ENCODE measurements at regions not wholly inside any gene's neighbourhood (a gene's known extent, or its start where the extent isn't known, plus 50 kb on each side); places are given as distances from the start of the nearest gene placed in this dataset.
"Not testable (repeated sequence)": the region's sequence is repeated elsewhere in the genome, so short reads cannot be mapped to it uniquely, and the experiment has no call there.

DNA sequence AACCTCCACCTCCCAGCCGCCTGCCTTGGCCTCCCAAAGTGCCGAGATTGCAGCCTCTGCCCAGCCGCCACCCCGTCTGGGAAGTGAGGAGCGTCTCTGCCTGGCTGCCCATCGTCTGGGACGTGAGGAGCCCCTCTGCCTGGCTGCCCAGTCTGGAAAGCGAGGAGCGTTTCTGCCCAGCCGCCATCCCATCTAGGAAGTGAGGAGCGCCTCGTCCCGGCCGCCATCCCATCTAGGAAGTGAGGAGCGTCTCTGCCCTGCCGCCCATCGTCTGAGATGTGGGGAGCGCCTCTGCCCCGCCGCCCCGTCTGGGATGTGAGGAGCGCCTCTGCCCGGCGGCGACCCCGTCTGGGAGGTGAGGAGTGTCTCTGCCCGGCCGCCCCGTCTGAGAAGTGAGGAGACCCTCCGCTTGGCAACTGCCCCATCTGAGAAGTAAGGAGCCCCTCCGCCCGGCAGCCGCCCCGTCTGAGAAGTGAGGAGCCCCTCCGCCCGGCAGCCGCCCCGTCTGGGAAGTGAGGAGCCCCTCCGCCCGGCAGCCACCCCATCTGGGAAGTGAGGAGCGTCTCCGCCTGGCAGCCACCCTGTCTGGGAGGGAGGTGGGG is 175.8 kb upstream of the CRIM1 start:
- not testable (repeated sequence) for H3K27ac ChIP-seq (ENCODE audit: low read length); H3K9ac ChIP-seq (ENCODE audit: low read depth, low read length)

GRCh38 chr2:36178384-36178783 is 177.2 kb upstream of the CRIM1 start:
- no peaks in the 10 kb centered on the region for H3K27me3 ChIP-seq (ENCODE audit: insufficient read depth, low read length)
- no peaks in the 10 kb centered on the region for H3K4me1 ChIP-seq (ENCODE audit: insufficient read depth, low read length)
- H3K9ac ChIP-seq (ENCODE audit: low read depth, low read length) = no peak overlapping the region
- no peak overlapping the region for H3K27ac ChIP-seq (ENCODE audit: low read length)
- H3K36me3 ChIP-seq (ENCODE audit: insufficient read depth, low read depth, low read length) = no peaks in the 10 kb centered on the region
- no peaks in the 10 kb centered on the region; the same call in 1 of the 2 replicates for H3K9me3 ChIP-seq (ENCODE audit: insufficient read depth, low read depth, low read length)
- H3K4me3 ChIP-seq (ENCODE audit: low read length) = no peak overlapping the region

More for the DNA sequence above, 175.8 kb upstream of the CRIM1 start:
- not testable (repeated sequence) for H3K4me1 ChIP-seq (ENCODE audit: insufficient read depth, low read length); H3K27me3 ChIP-seq (ENCODE audit: insufficient read depth, low read length); H3K4me3 ChIP-seq (ENCODE audit: low read length); H3K36me3 ChIP-seq (ENCODE audit: insufficient read depth, low read depth, low read length); H3K9me3 ChIP-seq (ENCODE audit: insufficient read depth, low read depth, low read length)

DNA sequence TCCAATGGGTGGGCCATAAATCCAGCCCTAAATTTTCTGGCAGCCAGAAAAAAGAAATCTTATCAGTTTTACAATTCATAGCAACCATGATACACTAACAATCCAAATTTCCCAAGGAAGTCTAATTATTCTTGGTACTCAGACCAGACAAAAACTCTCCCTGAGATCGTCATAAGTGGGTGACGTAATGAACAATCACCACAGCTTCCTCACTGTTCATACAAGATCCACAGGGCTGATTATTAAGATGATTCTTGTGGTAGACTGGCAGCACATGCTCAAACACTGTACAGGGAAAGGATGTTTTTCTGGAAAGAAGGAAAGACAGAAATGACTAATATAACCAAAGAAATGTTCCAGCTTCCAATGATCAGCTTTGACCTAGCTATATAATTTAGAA is 178.3 kb upstream of the CRIM1 start:
- H3K4me3 ChIP-seq (ENCODE audit: low read length) = no peak overlapping the region
- no peak overlapping the region for H3K9ac ChIP-seq (ENCODE audit: low read depth, low read length)
- no peaks in the 10 kb centered on the region; the same call in 1 of the 2 replicates for H3K9me3 ChIP-seq (ENCODE audit: insufficient read depth, low read depth, low read length)
- no peak overlapping the region for H3K27ac ChIP-seq (ENCODE audit: low read length)
- H3K27me3 ChIP-seq (ENCODE audit: insufficient read depth, low read length) = no peaks in the 10 kb centered on the region
- no peaks in the 10 kb centered on the region for H3K4me1 ChIP-seq (ENCODE audit: insufficient read depth, low read length)
- H3K36me3 ChIP-seq (ENCODE audit: insufficient read depth, low read depth, low read length) = no peaks in the 10 kb centered on the region

DNA sequence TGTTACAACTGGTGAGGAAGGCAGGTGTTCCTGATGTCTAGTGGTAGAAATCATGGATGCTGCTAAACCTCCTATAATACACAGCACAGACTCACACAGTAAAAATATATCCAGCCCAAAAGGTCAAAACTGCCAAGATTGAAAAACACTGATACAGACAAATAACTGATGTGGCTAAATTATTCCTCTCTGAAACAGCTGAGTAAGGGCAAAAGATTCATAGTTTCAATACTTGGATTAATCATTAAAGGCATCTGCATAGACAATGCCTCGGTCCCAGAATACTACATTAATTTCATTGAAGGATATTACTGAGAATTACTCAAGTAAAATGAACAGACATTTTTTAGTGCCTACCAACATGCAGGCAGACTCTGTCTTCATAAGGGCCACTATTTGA is 180.7 kb upstream of the CRIM1 start:
- no peaks in the 10 kb centered on the region for H3K4me1 ChIP-seq (ENCODE audit: insufficient read depth, low read length)

GRCh38 chr2:36173760-36174404 is 181.7 kb upstream of the CRIM1 start:
- no peaks in the 10 kb centered on the region for H3K27me3 ChIP-seq (ENCODE audit: insufficient read depth, low read length)
- H3K9me3 ChIP-seq (ENCODE audit: insufficient read depth, low read depth, low read length) = no peaks in the 10 kb centered on the region
- no peak overlapping the region for H3K9ac ChIP-seq (ENCODE audit: low read depth, low read length)
- H3K27ac ChIP-seq (ENCODE audit: low read length) = no peak overlapping the region
- no peak overlapping the region for H3K4me3 ChIP-seq (ENCODE audit: low read length)
- H3K4me1 ChIP-seq (ENCODE audit: insufficient read depth, low read length) = no peaks in the 10 kb centered on the region
- H3K36me3 ChIP-seq (ENCODE audit: insufficient read depth, low read depth, low read length) = no peaks in the 10 kb centered on the region

More for the DNA sequence above, 180.7 kb upstream of the CRIM1 start:
- Histone ChIP-seq H3K9ac (ENCODE audit: low read depth, low read length) (no peak overlapping the region), H3K4me3 (ENCODE audit: low read length) (no peak overlapping the region), H3K36me3 (ENCODE audit: insufficient read depth, low read depth, low read length) (no peaks in the 10 kb centered on the region), H3K9me3 (ENCODE audit: insufficient read depth, low read depth, low read length) (no peaks in the 10 kb centered on the region), H3K27ac (ENCODE audit: low read length) (no peak overlapping the region), H3K27me3 (ENCODE audit: insufficient read depth, low read length) (no peaks in the 10 kb centered on the region)

GRCh38 chr2:36172824-36173223 is 182.8 kb upstream of the CRIM1 start:
- no peaks in the 10 kb centered on the region for H3K9me3 ChIP-seq (ENCODE audit: insufficient read depth, low read depth, low read length)
- H3K36me3 ChIP-seq (ENCODE audit: insufficient read depth, low read depth, low read length) = no peaks in the 10 kb centered on the region
- H3K9ac ChIP-seq (ENCODE audit: low read depth, low read length) = no peak overlapping the region
- H3K4me1 ChIP-seq (ENCODE audit: insufficient read depth, low read length) = no peaks in the 10 kb centered on the region
- no peak overlapping the region for H3K27ac ChIP-seq (ENCODE audit: low read length)
- H3K27me3 ChIP-seq (ENCODE audit: insufficient read depth, low read length) = no peaks in the 10 kb centered on the region
- H3K4me3 ChIP-seq (ENCODE audit: low read length) = no peak overlapping the region

- Histone ChIP-seq H3K4me3 (ENCODE audit: low read length) (no peak overlapping the region), H3K4me1 (ENCODE audit: insufficient read depth, low read length) (no peaks in the 10 kb centered on the region), H3K9me3 (ENCODE audit: insufficient read depth, low read depth, low read length) (no peaks in the 10 kb centered on the region), H3K9ac (ENCODE audit: low read depth, low read length) (no peak overlapping the region), H3K36me3 (ENCODE audit: insufficient read depth, low read depth, low read length) (no peaks in the 10 kb centered on the region), H3K27me3 (ENCODE audit: insufficient read depth, low read length) (no peaks in the 10 kb centered on the region), H3K27ac (ENCODE audit: low read length) (no peak overlapping the region)
Observed at GRCh38 chr2:36170805-36171204, 184.8 kb upstream of the CRIM1 start.

DNA sequence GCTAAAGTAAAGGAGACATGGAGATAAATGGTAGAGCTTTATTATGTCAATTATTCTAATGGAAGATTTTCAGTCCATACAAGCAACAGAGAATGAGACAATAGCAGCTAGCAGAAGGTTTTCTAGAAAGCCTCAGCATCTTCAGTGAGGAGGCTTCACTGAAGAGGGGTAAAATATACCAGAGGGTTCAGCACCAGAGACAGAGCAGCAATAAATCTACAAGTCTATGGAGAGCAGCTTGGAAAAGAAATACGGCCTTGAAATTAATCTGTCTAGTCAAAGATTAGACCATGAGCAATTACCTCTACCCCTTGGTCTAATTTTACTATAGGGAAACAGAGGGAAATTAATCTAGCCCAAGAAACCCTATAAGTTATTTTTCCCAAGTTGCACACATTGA is 185.7 kb upstream of the CRIM1 start:
- no peaks in the 10 kb centered on the region for H3K4me1 ChIP-seq (ENCODE audit: insufficient read depth, low read length)
- H3K27ac ChIP-seq (ENCODE audit: low read length) = no peak overlapping the region
- H3K27me3 ChIP-seq (ENCODE audit: insufficient read depth, low read length) = no peaks in the 10 kb centered on the region
- no peak overlapping the region for H3K4me3 ChIP-seq (ENCODE audit: low read length)
- no peaks in the 10 kb centered on the region for H3K9me3 ChIP-seq (ENCODE audit: insufficient read depth, low read depth, low read length)
- no peaks in the 10 kb centered on the region for H3K36me3 ChIP-seq (ENCODE audit: insufficient read depth, low read depth, low read length)
- no peak overlapping the region for H3K9ac ChIP-seq (ENCODE audit: low read depth, low read length)

DNA sequence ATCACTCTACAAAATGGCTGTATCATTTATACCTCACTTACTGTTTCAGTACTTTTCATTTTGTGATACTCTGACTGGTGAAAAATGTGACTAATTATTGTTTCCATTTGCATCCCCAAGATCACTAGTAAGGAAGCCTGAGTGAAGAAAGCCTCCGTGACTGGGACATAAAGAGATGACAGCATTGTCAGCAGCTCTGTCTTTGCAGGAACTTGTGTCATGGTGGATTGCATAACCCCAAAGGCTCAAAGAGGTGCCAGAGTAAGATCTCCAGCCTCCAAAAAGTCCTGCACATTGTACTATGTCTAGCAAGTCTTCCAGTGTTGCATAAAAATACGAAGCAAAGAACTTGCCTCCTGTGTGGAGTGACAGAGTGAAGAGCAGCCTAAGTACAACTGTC is 187.5 kb upstream of the CRIM1 start:
- Histone ChIP-seq H3K27me3 (ENCODE audit: insufficient read depth, low read length) (no peaks in the 10 kb centered on the region), H3K4me3 (ENCODE audit: low read length) (no peak overlapping the region), H3K9ac (ENCODE audit: low read depth, low read length) (no peak overlapping the region), H3K27ac (ENCODE audit: low read length) (no peak overlapping the region), H3K4me1 (ENCODE audit: insufficient read depth, low read length) (no peaks in the 10 kb centered on the region), H3K9me3 (ENCODE audit: insufficient read depth, low read depth, low read length) (no peaks in the 10 kb centered on the region), H3K36me3 (ENCODE audit: insufficient read depth, low read depth, low read length) (no peaks in the 10 kb centered on the region)

GRCh38 chr2:36165132-36165531 is 190.4 kb upstream of the CRIM1 start:
- no peaks in the 10 kb centered on the region for H3K27me3 ChIP-seq (ENCODE audit: insufficient read depth, low read length)

GRCh38 chr2:36163520-36164254 is 191.9 kb upstream of the CRIM1 start:
- Histone ChIP-seq H3K36me3 (ENCODE audit: insufficient read depth, low read depth, low read length) (no peaks in the 10 kb centered on the region), H3K4me3 (ENCODE audit: low read length) (no peak overlapping the region), H3K27me3 (ENCODE audit: insufficient read depth, low read length) (no peaks in the 10 kb centered on the region), H3K9me3 (ENCODE audit: insufficient read depth, low read depth, low read length) (no peaks in the 10 kb centered on the region), H3K9ac (ENCODE audit: low read depth, low read length) (no peak overlapping the region), H3K4me1 (ENCODE audit: insufficient read depth, low read length) (no peaks in the 10 kb centered on the region), H3K27ac (ENCODE audit: low read length) (no peak overlapping the region)

More at GRCh38 chr2:36165132-36165531, 190.4 kb upstream of the CRIM1 start:
- Histone ChIP-seq H3K27ac (ENCODE audit: low read length) (no peak overlapping the region), H3K4me1 (ENCODE audit: insufficient read depth, low read length) (no peaks in the 10 kb centered on the region), H3K9me3 (ENCODE audit: insufficient read depth, low read depth, low read length) (no peaks in the 10 kb centered on the region), H3K4me3 (ENCODE audit: low read length) (no peak overlapping the region), H3K9ac (ENCODE audit: low read depth, low read length) (no peak overlapping the region), H3K36me3 (ENCODE audit: insufficient read depth, low read depth, low read length) (no peaks in the 10 kb centered on the region)

GRCh38 chr2:36157093-36157492 is 198.5 kb upstream of the CRIM1 start:
- not testable (repeated sequence) for H3K4me3 ChIP-seq (ENCODE audit: low read length); H3K9ac ChIP-seq (ENCODE audit: low read depth, low read length)

More at GRCh38 chr2:36157093-36157492, 198.5 kb upstream of the CRIM1 start:
- H3K36me3 ChIP-seq (ENCODE audit: insufficient read depth, low read depth, low read length); H3K27ac ChIP-seq (ENCODE audit: low read length); H3K27me3 ChIP-seq (ENCODE audit: insufficient read depth, low read length); H3K4me1 ChIP-seq (ENCODE audit: insufficient read depth, low read length); H3K9me3 ChIP-seq (ENCODE audit: insufficient read depth, low read depth, low read length): not testable (repeated sequence)

Measured in iPS-20b (cell line).